ENCODE measurements at regions not wholly inside any gene's neighbourhood (a gene's known extent, or its start where the extent isn't known, plus 50 kb on each side); places are given as distances from the start of the nearest gene placed in this dataset.

- DNase-seq (ENCODE audit: low read depth in 2 of 2), result no peak
Measured at GRCh38 chr1:34697818-34698217, 57.0 kb upstream of the GJB5 start.

GRCh38 chr1:34701326-34702060, 53.4 kb upstream of the GJB5 start:
- DNase-seq (ENCODE audit: low read depth in 2 of 2), result no peak
